ENCODE measurements at regions not wholly inside any gene's neighbourhood (a gene's known extent, or its start where the extent isn't known, plus 50 kb on each side); places are given as distances from the start of the nearest gene placed in this dataset.

GRCh38 chr2:12089001-12089400, 342.6 kb downstream of the LPIN1 start:
- ATAC-seq, result no peak

- no peak for ATAC-seq
Observed at GRCh38 chr2:12089496-12089895, 343.1 kb downstream of the LPIN1 start.

GRCh38 chr2:12090072-12090471, 343.6 kb downstream of the LPIN1 start:
- ATAC-seq, result no peak

DNA sequence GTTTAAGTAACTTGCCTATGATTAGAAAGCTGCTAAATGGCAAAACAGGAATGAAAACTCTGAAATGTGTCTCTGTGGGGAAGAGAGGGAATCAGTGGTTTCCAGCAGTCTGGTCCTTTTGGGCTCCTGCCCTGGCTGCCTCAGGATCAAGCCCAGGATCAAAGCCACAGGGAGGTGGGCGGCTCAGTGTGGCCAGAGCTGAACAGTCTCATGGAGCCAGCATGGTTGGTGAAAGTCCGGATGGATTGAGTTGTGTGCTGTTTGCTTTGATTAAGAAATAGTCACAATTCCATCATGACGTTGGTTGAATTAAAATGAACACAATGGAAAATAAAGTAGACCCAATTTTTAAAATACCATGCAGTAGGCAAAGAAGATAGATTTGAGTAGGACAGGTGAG, 344.2 kb downstream of the LPIN1 start:
- ATAC-seq, result no peak

- no peak for ATAC-seq
Observed at GRCh38 chr2:12091201-12091806, 344.9 kb downstream of the LPIN1 start.

GRCh38 chr2:12094134-12094533, 347.7 kb downstream of the LPIN1 start:
- ATAC-seq, result no peak

DNA sequence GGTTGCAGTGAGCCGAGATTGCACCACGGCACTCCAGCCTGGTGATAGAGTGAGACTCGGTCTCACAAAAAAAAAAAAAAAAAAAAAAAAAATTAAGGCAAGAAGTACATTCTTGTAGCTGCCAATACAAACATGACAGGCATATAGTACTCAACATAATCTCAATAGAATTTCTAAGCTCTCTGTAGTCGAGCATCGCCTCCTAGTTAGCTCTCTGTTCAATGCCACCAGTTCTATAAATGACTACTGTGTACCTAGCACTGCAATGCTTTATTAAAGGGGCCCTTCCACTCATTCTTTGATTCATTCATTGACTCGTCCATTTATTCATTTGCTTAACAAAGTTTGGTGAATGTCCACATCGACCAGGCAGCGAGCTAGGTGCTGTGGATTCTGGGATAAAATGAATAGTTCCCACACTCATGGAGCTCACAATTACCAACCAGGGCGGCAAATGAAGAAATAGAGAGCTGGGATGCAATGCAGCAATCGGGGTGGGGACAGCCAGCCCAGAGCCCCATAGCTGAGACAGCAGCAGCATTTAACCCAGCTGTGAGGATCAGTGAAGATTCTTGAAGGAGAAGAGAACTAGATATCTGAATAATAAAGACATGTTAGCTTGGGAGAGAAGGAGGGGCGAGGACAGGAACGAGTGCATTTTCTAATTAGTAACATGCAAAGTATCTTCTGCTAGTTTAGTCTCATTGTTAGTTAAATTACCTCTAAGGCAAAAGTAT, 349.8 kb downstream of the LPIN1 start:
- ATAC-seq, result no peak

GRCh38 chr2:12096788-12097449, 350.5 kb downstream of the LPIN1 start:
- ATAC-seq, result no peak

- ATAC-seq, result no peak
Observed at GRCh38 chr2:12097859-12098258, 351.4 kb downstream of the LPIN1 start.

GRCh38 chr2:12099374-12099773, 352.9 kb downstream of the LPIN1 start:
- no peak for ATAC-seq

DNA sequence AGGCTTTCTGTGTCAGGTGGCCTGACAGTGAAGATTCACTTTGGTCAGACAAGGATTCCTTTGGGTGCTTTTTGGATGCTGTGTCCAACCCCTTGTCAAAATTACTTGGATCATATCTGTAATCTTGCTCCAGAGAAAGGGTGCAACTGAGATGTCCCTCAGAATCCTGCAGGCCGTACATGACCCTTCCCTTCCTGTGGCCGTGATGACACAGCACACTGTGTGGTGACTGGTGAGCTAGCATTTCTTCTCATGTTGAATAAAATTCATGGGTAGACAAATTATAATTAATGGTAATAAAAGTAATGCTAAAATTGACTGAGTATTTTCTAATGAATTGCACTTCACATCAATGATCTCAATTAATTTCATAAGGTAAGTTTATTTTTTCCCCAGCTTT, 356.2 kb downstream of the LPIN1 start:
- ATAC-seq, result no peak

DNA sequence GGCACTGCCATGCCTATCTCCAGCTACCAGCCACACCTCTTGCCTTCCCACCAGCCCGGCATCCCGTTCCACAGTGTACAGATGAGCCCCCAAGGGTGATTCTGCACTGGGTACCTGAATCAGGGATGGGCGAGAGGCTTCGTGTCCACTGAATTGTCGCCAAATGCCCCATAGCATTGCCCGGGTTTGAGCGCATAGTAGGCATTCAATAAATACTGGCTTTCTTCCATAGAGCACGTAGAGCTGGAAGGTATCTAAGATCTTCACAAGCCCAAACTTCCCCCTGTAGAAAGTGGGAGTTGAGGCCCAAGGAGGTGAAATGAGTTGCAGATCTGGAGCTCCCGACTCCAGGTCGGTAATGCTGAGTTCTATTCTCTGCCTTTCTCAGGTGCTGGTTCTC, 358.7 kb downstream of the LPIN1 start:
- no peak for ATAC-seq

DNA sequence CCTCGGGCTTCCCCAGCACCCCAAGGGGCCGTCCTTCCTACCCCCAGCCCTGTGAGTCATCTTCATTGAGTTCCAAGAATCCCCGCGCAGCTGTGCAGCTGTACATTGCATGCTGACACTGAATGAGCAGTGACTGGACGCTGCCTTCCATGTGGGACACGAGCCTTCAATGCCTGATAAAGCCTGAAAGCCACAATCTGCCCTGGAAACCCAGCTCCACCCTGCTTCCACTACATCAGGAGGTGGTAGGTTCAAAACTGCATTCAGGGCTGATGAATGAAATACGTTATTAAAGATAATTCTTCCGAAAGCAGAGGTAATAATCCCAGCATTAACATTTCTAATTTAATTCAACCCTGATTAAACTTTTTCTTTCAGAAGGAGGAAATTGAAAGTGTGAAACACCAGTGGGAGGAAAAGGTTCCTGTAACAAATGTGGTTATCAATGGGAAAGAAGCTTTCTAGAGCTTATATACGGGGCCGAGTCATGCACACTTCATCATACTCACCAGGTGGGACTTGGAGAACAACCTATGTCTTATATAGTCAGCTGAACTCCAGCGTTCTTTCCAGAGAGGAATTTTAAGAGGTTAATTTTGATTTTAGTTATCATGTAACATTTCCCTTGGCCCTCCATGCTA, 360.1 kb downstream of the LPIN1 start:
- ATAC-seq, result peak; percentile 60

DNA sequence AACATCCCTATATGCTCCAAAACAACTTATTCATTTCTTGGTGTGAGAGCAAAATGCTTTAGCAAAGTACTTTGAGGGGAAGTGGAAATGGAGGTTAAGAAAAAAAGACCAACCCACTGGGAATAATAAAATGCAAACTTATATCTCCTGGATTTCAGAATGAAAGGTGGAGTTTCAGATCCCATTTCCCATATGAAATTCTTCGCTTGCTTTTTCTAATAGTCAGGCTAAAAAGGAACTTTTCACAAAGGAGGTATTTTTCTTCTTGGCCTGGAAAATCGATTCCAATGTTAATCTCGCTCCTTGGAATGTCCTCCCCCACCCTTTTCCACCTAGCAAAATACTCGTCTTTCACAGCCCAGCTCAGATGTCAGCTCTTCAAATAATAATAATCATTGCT, 360.9 kb downstream of the LPIN1 start:
- no peak for ATAC-seq

GRCh38 chr2:12107939-12108338, 361.5 kb downstream of the LPIN1 start:
- no peak for ATAC-seq

DNA sequence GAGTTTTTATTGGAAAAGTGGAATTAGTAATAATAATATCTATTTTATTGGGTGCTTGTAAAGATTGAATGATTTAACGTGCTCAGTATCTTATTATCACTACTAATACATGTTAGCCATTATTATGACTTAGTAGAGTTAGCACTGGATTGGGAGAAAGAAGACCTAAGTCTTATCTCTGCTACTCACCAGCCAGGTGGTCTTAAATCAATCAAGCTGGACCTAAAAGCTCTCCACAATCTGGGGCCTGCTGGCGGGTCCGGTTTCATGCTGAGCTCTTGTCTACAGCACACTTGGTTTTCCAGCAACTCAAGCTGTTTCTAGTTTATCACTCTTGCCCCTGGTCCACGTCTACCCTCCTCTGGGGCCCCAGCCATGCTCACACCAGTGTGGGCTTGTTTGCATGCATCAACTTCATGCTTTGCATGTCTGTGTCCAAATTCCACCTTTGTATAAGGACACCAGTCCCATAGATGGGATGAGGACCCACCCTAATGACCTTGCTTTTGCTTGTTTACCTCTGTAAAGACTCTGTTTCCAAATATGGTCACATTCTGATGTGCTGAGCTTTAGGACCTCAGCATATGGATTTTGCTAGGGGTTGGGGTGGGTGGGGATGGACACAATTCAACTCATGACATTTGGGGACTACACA, 363.1 kb downstream of the LPIN1 start:
- no peak for ATAC-seq

DNA sequence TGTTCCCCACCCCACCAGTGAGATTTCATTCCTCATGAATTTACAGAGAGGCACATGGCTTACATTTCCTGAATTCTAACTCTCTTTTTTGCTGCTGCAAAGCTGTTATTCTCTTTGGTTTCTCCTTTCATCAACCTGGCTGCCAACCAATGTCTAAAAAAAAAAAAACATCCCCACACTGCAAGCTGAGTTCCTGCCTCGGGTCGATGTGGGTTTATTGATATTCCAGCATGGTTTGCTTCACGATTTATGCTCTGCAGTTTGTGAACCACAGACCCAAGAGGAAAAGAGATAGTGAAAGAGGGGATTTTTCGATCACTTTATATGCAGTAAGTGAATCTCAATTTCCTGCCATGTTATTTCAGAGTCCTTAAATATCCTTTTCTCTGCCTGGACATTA, 363.6 kb downstream of the LPIN1 start:
- ATAC-seq, result no peak

- no peak for ATAC-seq
Observed at GRCh38 chr2:12110481-12110880, 364.0 kb downstream of the LPIN1 start.

DNA sequence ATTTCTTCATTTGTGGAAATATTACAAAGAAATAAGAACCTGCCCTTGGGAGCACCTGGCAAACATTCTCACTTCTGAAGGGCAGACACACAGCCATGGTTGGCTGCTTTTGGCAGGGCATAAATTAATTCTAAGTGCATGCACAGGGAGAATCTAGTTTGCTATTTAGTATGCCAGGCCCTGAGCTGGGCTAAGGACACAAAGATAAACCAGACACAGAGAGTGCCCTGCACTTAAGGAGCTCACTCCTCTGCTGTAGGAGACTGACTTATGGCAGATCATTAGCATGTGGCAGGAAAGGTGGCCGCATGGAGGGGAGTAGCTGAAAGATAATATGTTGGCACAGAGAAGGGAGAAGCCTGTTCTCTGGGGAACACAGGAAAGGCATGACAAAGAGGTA, 367.0 kb downstream of the LPIN1 start:
- ATAC-seq, result no peak

DNA sequence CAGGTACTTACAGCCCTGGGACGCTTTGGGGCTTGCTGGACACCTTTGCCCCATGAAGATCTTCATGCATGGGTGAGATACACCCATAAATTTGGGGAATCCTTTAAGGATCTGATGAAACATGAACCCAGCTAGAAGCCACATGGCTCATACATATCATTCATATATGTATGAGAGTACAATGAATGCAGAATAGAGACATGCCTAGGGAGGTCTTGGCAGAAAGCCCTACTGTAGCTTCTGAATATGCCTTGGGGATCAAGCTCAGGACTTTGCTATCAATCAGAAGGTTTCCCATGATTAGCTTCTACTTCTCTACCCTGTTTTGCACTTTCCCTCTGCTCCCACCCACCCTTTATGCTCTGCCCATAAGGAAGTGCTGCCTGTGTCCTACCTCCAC, 368.4 kb downstream of the LPIN1 start:
- no peak for ATAC-seq

- peak; percentile 64 for ATAC-seq
Observed at GRCh38 chr2:12116228-12116750, 369.9 kb downstream of the LPIN1 start.

GRCh38 chr2:12119841-12120240, 373.4 kb downstream of the LPIN1 start:
- no peak for ATAC-seq
